K562 (cell line): ENCODE measurements at regions not wholly inside any gene's neighbourhood (a gene's known extent, or its start where the extent isn't known, plus 50 kb on each side); places are given as distances from the start of the nearest gene placed in this dataset.
A peak's percentile ranks its signal among the peaks of the same experiment; 100 is the strongest.

Experiments
- ATAC-seq: fragments of 200-7000 bp; cut with Tn5 transposase; 3 replicates; pipeline ENCODE4 v1.9.1; 2020; ENCODE audit warnings: moderate library complexity
- BruUV-seq: library from RNA; stranded (reverse); fragments of 400-500 nt; replicated peaks from 2 replicates; lab custom pipeline; 2021; lab: Mats Ljungman, UMichigan
- CTCF ChIA-PET: fragments of 300-600 bp; formaldehyde crosslinking; extraction: SDS; loops from one replicate; lab custom pipeline; 2021; ENCODE audit warnings: low intra/inter-chr PET ratio; lab: Yijun Ruan, JAX
- POLR2A ChIA-PET: fragments of 300-600, 350-650 bp; sonication (Branson Sonifier 250); formaldehyde crosslinking; extraction: SDS; loops from one replicate; lab custom pipeline; 2021; ENCODE audit warnings: antibody characterized with exemption, inconsistent platforms; lab: Yijun Ruan, JAX
- DNase-seq, 4 experiments: peaks; one replicate each; pipeline versions ENCODE4 v3.0.0 to v3.0.0-alpha.2; 2011 to 2018; ENCODE audit warnings: low spot score in 3 of 4, mixed read lengths in 3 of 4; ENCODE audit errors: extremely low read depth in 1 of 4
- FAIRE-seq: peaks from 2 replicates; lab custom pipeline; 2011; peaks lifted over from hg19 to GRCh38; lab: Jason Lieb, UNC
- H2AFZ ChIP-seq: 2 replicates; pipeline ENCODE4 v1.6.0; 2011; ENCODE audit warnings: low read depth, low read length, control low read depth, inconsistent platforms
- H3K27ac ChIP-seq: fragments of 200-600 bp; 3 replicates; pipeline ENCODE4 v1.8.0; 2011; ENCODE audit warnings: low read depth, mild to moderate bottlenecking, control low read depth, inconsistent platforms, low read length, moderate library complexity, mixed read lengths; ENCODE audit errors: extremely low read depth
- H3K27me3 ChIP-seq, 2 experiments: fragments of 300-600 bp in 1 of 2; 2 replicates in 1 of 2; 3 replicates in 1 of 2; pipeline versions ENCODE4 v1.6.0 to v1.8.0; 2011; ENCODE audit warnings: inconsistent platforms in 2 of 2, low read length in 2 of 2, mild to moderate bottlenecking in 1 of 2, mixed read lengths in 1 of 2, moderate library complexity in 1 of 2; ENCODE audit not compliant: control insufficient read depth in 2 of 2, insufficient read depth in 2 of 2
- H3K36me3 ChIP-seq: fragments of 300-600 bp; 3 replicates; pipeline ENCODE4 v1.8.0; 2011; ENCODE audit warnings: mild to moderate bottlenecking, low read length, inconsistent platforms; ENCODE audit not compliant: control insufficient read depth, insufficient read depth
- H3K4me1 ChIP-seq, 2 experiments: fragments of 200-600 bp in 1 of 2; replicated peaks in 1 of 2; 2 replicates in 1 of 2; 3 replicates in 1 of 2; pipeline versions ENCODE4 v1.5.1 to v1.8.0; 2011; ENCODE audit warnings: inconsistent platforms in 2 of 2, low read length in 2 of 2, mild to moderate bottlenecking in 1 of 2, mixed read lengths in 1 of 2, moderate library complexity in 1 of 2; ENCODE audit not compliant: control insufficient read depth in 2 of 2, insufficient read depth in 2 of 2
- H3K4me2 ChIP-seq: 2 replicates; pipeline ENCODE4 v1.6.1; 2011; ENCODE audit warnings: low read length, control low read depth, inconsistent platforms, mixed read lengths; ENCODE audit not compliant: insufficient read depth
- H3K4me3 ChIP-seq: fragments of 200-600 bp; sonication (generic), shearing (Covaris generic); 2 replicates; pipeline ENCODE4 v1.5.1; 2016; ENCODE audit warnings: control low read depth, inconsistent platforms
- H3K79me2 ChIP-seq: fragments of 200-600 bp; 3 replicates; pipeline ENCODE4 v1.8.0; 2011; ENCODE audit warnings: low read length, inconsistent platforms; ENCODE audit not compliant: control insufficient read depth, insufficient read depth
- H3K9ac ChIP-seq, 2 experiments: 2 replicates each; pipeline versions ENCODE4 v1.6.0 to v1.6.1; 2011; ENCODE audit warnings: low read depth in 2 of 2, low read length in 2 of 2, control low read depth in 1 of 2, inconsistent platforms in 1 of 2, mild to moderate bottlenecking in 1 of 2, mixed read lengths in 1 of 2; ENCODE audit not compliant: insufficient read depth in 1 of 2
- H3K9me1 ChIP-seq: one replicate; pipeline ENCODE4 v1.6.0; 2011; ENCODE audit warnings: inconsistent platforms, mild to moderate bottlenecking, low read length, moderate library complexity; ENCODE audit not compliant: control insufficient read depth, insufficient read depth
- H3K9me3 ChIP-seq: replicated peaks from 2 replicates; pipeline ENCODE4 v1.5.1; 2011; ENCODE audit warnings: low read depth, low read length, inconsistent platforms; ENCODE audit not compliant: control insufficient read depth, insufficient read depth
- H4K20me1 ChIP-seq: replicated peaks from 2 replicates; pipeline ENCODE4 v1.6.1; 2011; ENCODE audit warnings: low read length, inconsistent platforms, mixed read lengths; ENCODE audit not compliant: control insufficient read depth, insufficient read depth
- ARNT ChIP-seq, 2 experiments: fragments of 450-650 bp; IDR thresholded peaks; 2 replicates each; pipeline ENCODE4 v1.6.1; 2016; ENCODE audit warnings: mild to moderate bottlenecking in 1 of 2
- E2F3 ChIP-seq: fragments of 250-450 bp; sonication (Bioruptor Pico); IDR thresholded peaks from 2 replicates; pipeline ENCODE4 v1.4.0; 2020; ENCODE audit warnings: mild to moderate bottlenecking
- JUNB ChIP-seq: fragments of 450-650 bp; formaldehyde crosslinking; conservative IDR thresholded peaks from 2 replicates; pipeline ENCODE4 v1.4.0; 2020; ENCODE audit warnings: mild to moderate bottlenecking
- KDM4B ChIP-seq, 2 experiments: fragments of 450-650 bp in 1 of 2; sonication (generic) in 1 of 2; IDR thresholded peaks; 2 replicates each; pipeline ENCODE4 v1.6.1; 2016 to 2017; ENCODE audit warnings: borderline replicate concordance in 2 of 2, antibody characterized with exemption in 1 of 2, low read depth in 1 of 2, mild to moderate bottlenecking in 1 of 2
- KLF1 ChIP-seq: fragments of 450-650 bp; IDR thresholded peaks from 2 replicates; pipeline ENCODE4 v1.6.1; 2016; ENCODE audit warnings: missing genetic modification characterization, missing compliant biosample characterization
- POLR2AphosphoS5 ChIP-seq: IDR thresholded peaks from 2 replicates; pipeline ENCODE4 v1.6.1; 2011; ENCODE audit warnings: mild to moderate bottlenecking, low read depth, low read length, moderate library complexity; ENCODE audit not compliant: control insufficient read depth, insufficient read depth
- RFX1 ChIP-seq: fragments of 450-650 bp; IDR thresholded peaks from 2 replicates; pipeline ENCODE4 v1.6.1; 2016; ENCODE audit warnings: mild to moderate bottlenecking, moderate library complexity
- STAT5A ChIP-seq: IDR thresholded peaks from 2 replicates; pipeline ENCODE4 v1.6.1; 2012; ENCODE audit warnings: low read length, inconsistent platforms, borderline replicate concordance
- ZNF785 ChIP-seq: fragments of 250-450 bp; sonication (Bioruptor Pico); IDR thresholded peaks from 2 replicates; pipeline ENCODE4 v1.4.0; 2020; ENCODE audit warnings: mild to moderate bottlenecking
- WGBS: fragments of 100-300 bp; shearing (Covaris generic); methylation state at CpG from one replicate; pipeline ENCODE4 v1.1.6; 2016; ENCODE audit warnings: low coverage, mixed read lengths; ENCODE audit not compliant: insufficient coverage; ENCODE audit errors: missing lambda C conversion rate; 5-methylcytosine and 5-hydroxymethylcytosine counted together
- in situ Hi-C: fragments of 300-500 bp; cut with MboI; formaldehyde crosslinking; loops from 4 replicates; pipeline ENCODE4 v1.15.0; 2018; ENCODE audit warnings: inconsistent platforms, mixed read lengths
- intact Hi-C: fragments of 100-400 bp; cut with micrococcal nuclease; formaldehyde crosslinking; loops from 2 replicates; pipeline ENCODE4 v1.14.2; 2022
- TF ChIP-seq, protein P1 (sequence below): fragments of 250-450 bp; sonication (Bioruptor Pico); IDR thresholded peaks from 2 replicates; pipeline ENCODE4 v1.5.0; 2021
- TF ChIP-seq, protein P2 (sequence below): fragments of 200-400 bp; formaldehyde crosslinking; IDR thresholded peaks from 2 replicates; pipeline ENCODE4 v1.6.1; 2017; ENCODE audit warnings: mild to moderate bottlenecking, low read depth, low read length, moderate library complexity

DNA sequence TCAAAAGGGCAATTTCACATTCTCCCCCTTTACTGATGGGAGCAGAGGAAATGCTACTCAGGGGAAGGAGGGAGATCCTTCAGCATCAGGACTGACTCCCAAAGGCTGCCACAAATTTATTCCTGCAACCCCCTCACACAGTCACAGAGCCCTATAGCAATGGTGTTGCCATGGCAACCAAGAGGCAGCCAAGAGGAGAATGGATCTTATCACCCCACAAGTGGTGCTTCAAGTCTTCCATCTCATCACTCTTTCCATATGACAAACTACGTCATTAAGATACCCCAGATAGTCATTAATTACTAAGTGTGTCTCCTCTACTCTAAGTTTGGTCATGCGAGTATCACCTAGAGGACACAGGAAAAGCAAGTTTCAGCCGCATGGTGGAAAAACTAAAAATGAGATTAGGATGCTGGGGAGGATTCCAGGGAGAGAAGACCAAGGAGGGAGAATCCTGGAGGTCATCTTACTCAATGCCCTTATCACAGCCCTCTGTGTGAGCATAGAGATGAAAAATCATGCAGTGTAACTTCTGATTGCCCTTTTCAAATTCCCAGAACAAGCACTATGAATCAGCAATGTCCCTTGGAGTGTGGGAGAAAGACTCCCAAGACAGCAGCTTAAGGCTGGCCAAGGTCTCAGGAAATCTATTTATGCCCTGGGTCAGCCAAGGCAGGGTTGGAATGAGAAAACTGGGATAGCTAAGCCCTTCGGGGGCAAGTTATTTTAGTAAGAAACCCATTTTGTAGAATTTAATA lies 885.7 kb upstream of the KLHL29 start:
- no TSS peak for BruUV-seq
- Histone ChIP-seq H3K9me3 (no peaks in the 10 kb centered on the region; the same call in none of the 2 replicates), H3K9ac (no peak overlapping the region), H3K27ac (no peak overlapping the region), H3K9me1 (no peaks in the 10 kb centered on the region), H3K4me2 (no peak overlapping the region), H3K4me1 (no peaks in the 10 kb centered on the region), H3K4me3 (no peak overlapping the region), H2AFZ (no peak overlapping the region), H3K27me3 (no peaks in the 10 kb centered on the region), H3K79me2 (no peaks in the 10 kb centered on the region), H4K20me1 (no peaks in the 10 kb centered on the region), H3K36me3 (no peaks in the 10 kb centered on the region)
- ChIA-PET POLR2A (no interaction called here), CTCF (no interaction called here)
- FAIRE-seq (no peak), DNase-seq (no peak), ATAC-seq (no peak)
- intact Hi-C loops (no loop called here), in situ Hi-C loops (no loop called here)
- WGBS = 0% methylated on average over 4 of the region's 4 CpGs
- TF ChIP-seq RFX1 (peak; percentile 63), STAT5A (no peak), JUNB (CRISPR knock-in tag) (no peak)
- TF ChIP-seq, protein P1, sequence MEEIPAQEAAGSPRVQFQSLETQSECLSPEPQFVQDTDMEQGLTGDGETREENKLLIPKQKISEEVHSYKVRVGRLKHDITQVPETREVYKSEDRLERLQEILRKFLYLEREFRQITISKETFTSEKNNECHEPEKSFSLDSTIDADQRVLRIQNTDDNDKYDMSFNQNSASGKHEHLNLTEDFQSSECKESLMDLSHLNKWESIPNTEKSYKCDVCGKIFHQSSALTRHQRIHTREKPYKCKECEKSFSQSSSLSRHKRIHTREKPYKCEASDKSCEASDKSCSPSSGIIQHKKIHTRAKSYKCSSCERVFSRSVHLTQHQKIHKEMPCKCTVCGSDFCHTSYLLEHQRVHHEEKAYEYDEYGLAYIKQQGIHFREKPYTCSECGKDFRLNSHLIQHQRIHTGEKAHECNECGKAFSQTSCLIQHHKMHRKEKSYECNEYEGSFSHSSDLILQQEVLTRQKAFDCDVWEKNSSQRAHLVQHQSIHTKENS (CRISPR knock-in tag) = no peak

- intact Hi-C loops = no loop called here
- DNase-seq (no peak), ATAC-seq (no peak), FAIRE-seq (no peak)
- H3K4me2 ChIP-seq = no peak overlapping the region
- CTCF ChIA-PET = no interaction called here
- H2AFZ ChIP-seq = no peak overlapping the region
- no peaks in the 10 kb centered on the region for H3K36me3 ChIP-seq
- 0% methylated on average over 1 of the region's 1 CpG for WGBS
- no peaks in the 10 kb centered on the region for H3K79me2 ChIP-seq
- H3K4me3 ChIP-seq = no peak overlapping the region
- H3K9me1 ChIP-seq = no peaks in the 10 kb centered on the region
- H3K27me3 ChIP-seq = no peaks in the 10 kb centered on the region
- in situ Hi-C loops = no loop called here
- H3K9ac ChIP-seq = no peak overlapping the region
- no peaks in the 10 kb centered on the region; the same call in none of the 2 replicates for H3K9me3 ChIP-seq
- H3K27ac ChIP-seq = no peak overlapping the region
- POLR2A ChIA-PET = no interaction called here
- no peaks in the 10 kb centered on the region for H4K20me1 ChIP-seq
- TF ChIP-seq KDM4B (IDR thresholded peaks at IDR 0.05; ENCODE audit: borderline replicate concordance in 2 of 2, low read depth in 1 of 2) (no peak), ARNT (IDR thresholded peaks at IDR 0.05) (no peak), POLR2AphosphoS5 (no peak), KLF1 (tag) (no peak), ZNF785 (CRISPR knock-in tag) (no peak), E2F3 (no peak)
- TF ChIP-seq, protein P2, sequence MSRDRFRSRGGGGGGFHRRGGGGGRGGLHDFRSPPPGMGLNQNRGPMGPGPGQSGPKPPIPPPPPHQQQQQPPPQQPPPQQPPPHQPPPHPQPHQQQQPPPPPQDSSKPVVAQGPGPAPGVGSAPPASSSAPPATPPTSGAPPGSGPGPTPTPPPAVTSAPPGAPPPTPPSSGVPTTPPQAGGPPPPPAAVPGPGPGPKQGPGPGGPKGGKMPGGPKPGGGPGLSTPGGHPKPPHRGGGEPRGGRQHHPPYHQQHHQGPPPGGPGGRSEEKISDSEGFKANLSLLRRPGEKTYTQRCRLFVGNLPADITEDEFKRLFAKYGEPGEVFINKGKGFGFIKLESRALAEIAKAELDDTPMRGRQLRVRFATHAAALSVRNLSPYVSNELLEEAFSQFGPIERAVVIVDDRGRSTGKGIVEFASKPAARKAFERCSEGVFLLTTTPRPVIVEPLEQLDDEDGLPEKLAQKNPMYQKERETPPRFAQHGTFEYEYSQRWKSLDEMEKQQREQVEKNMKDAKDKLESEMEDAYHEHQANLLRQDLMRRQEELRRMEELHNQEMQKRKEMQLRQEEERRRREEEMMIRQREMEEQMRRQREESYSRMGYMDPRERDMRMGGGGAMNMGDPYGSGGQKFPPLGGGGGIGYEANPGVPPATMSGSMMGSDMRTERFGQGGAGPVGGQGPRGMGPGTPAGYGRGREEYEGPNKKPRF = no peak
- TF ChIP-seq, all 486 proteins: peak for 0
- BruUV-seq = no TSS peak
- H3K4me1 ChIP-seq = no peaks in the 10 kb centered on the region
Observed at GRCh38 chr2:22500555-22500935, 884.4 kb upstream of the KLHL29 start.
